HEK293 (cell line): ENCODE measurements at regions not wholly inside any gene's neighbourhood (a gene's known extent, or its start where the extent isn't known, plus 50 kb on each side); places are given as distances from the start of the nearest gene placed in this dataset.

Source experiments
- CTCF ChIA-PET: fragments of 350-600 bp; formaldehyde crosslinking; extraction: SDS; loops from one replicate; lab custom pipeline; 2021; ENCODE audit warnings: antibody characterized with exemption; lab: Yijun Ruan, JAX
- POLR2A ChIA-PET: fragments of 300-600 bp; formaldehyde crosslinking; extraction: SDS; loops from one replicate; lab custom pipeline; 2020; ENCODE audit warnings: antibody characterized with exemption, inconsistent platforms; lab: Yijun Ruan, JAX
- H3K27ac ChIP-seq: fragments of 200-500 bp; sonication (Bioruptor generic); 2 replicates; pipeline ENCODE4 v1.5.1; 2014; ENCODE audit warnings: low read depth, low read length, control low read depth, inconsistent platforms; ENCODE audit errors: extremely low read depth
- H3K36me3 ChIP-seq, 2 experiments: fragments of 200-500 bp in 1 of 2; sonication (Bioruptor generic) in 1 of 2; 1 replicate in 1 of 2; 2 replicates in 1 of 2; pipeline ENCODE4 v1.5.1; 2014 to 2017; ENCODE audit warnings: inconsistent platforms in 2 of 2, low read length in 2 of 2; ENCODE audit not compliant: control insufficient read depth in 2 of 2, insufficient read depth in 1 of 2
- H3K4me1 ChIP-seq: fragments of 200-500 bp; sonication (Bioruptor generic); 2 replicates; pipeline ENCODE4 v1.5.1; 2014; ENCODE audit warnings: mild to moderate bottlenecking, low read length, inconsistent platforms; ENCODE audit not compliant: control insufficient read depth, insufficient read depth
- H3K4me3 ChIP-seq: 2 replicates; pipeline ENCODE4 v1.5.1; 2011; ENCODE audit warnings: low read depth, mild to moderate bottlenecking, control low read depth, low read length, moderate library complexity
- H3K9me3 ChIP-seq: fragments of 200-500 bp; sonication (Bioruptor generic); 2 replicates; pipeline ENCODE4 v1.5.1; 2014; ENCODE audit warnings: low read depth, low read length, inconsistent platforms; ENCODE audit not compliant: control insufficient read depth, insufficient read depth
- BCL11B ChIP-seq: fragments of 450-650 bp; formaldehyde crosslinking; IDR thresholded peaks from 2 replicates; pipeline ENCODE4 v1.5.1; 2016; ENCODE audit warnings: low read depth, missing biosample characterization, missing genetic modification characterization
- FEZF1 ChIP-seq: fragments of 450-650 bp; formaldehyde crosslinking; IDR thresholded peaks from 2 replicates; pipeline ENCODE4 v1.5.1; 2016; ENCODE audit warnings: missing biosample characterization, missing genetic modification characterization
- GLIS1 ChIP-seq: fragments of 450-650 bp; formaldehyde crosslinking; IDR thresholded peaks from 2 replicates; pipeline ENCODE4 v1.5.1; 2016; ENCODE audit warnings: missing biosample characterization, missing genetic modification characterization
- KLF9 ChIP-seq: fragments of 450-650 bp; formaldehyde crosslinking; IDR thresholded peaks from 2 replicates; pipeline ENCODE4 v1.5.1; 2016; ENCODE audit warnings: missing biosample characterization, missing genetic modification characterization, low read depth
- PRDM1 ChIP-seq: fragments of 450-650 bp; formaldehyde crosslinking; IDR thresholded peaks from 2 replicates; pipeline ENCODE4; 2016; ENCODE audit warnings: missing biosample characterization, missing genetic modification characterization
- TCF7L2 ChIP-seq: IDR thresholded peaks from 2 replicates; pipeline ENCODE4 v1.6.1; 2011; ENCODE audit warnings: low read depth, mild to moderate bottlenecking, inconsistent platforms, low read length, moderate library complexity, borderline replicate concordance
- YY1 ChIP-seq: fragments of 450-650 bp; formaldehyde crosslinking; IDR thresholded peaks from 2 replicates; pipeline ENCODE4 v1.5.1; 2018; ENCODE audit warnings: missing biosample characterization, missing genetic modification characterization
- ZBTB17 ChIP-seq: fragments of 450-650 bp; formaldehyde crosslinking; IDR thresholded peaks from 2 replicates; pipeline ENCODE4 v1.5.1; 2016; ENCODE audit warnings: missing biosample characterization, missing genetic modification characterization
- ZBTB48 ChIP-seq: fragments of 450-650 bp; formaldehyde crosslinking; IDR thresholded peaks from 2 replicates; pipeline ENCODE4 v1.5.1; 2016; ENCODE audit warnings: missing biosample characterization, missing genetic modification characterization
- ZFP3 ChIP-seq: fragments of 450-650 bp; formaldehyde crosslinking; IDR thresholded peaks from 2 replicates; pipeline ENCODE4 v1.5.1; 2016; ENCODE audit warnings: low read depth, missing biosample characterization, missing genetic modification characterization
- ZFP69B ChIP-seq: fragments of 450-650 bp; formaldehyde crosslinking; IDR thresholded peaks from 2 replicates; pipeline ENCODE4 v1.5.1; 2016; ENCODE audit warnings: missing biosample characterization, missing genetic modification characterization
- ZNF174 ChIP-seq: fragments of 450-650 bp; formaldehyde crosslinking; IDR thresholded peaks from 2 replicates; pipeline ENCODE4 v1.5.0; 2017; ENCODE audit warnings: missing biosample characterization, mild to moderate bottlenecking, missing genetic modification characterization
- ZNF221 ChIP-seq: fragments of 450-650 bp; formaldehyde crosslinking; IDR thresholded peaks from 2 replicates; pipeline ENCODE4 v1.5.1; 2017; ENCODE audit warnings: missing biosample characterization, missing genetic modification characterization, borderline replicate concordance
- ZNF423 ChIP-seq: fragments of 450-650 bp; formaldehyde crosslinking; IDR thresholded peaks from 2 replicates; pipeline ENCODE4 v1.5.1; 2016; ENCODE audit warnings: missing biosample characterization, missing genetic modification characterization
- ZNF501 ChIP-seq: fragments of 450-650 bp; formaldehyde crosslinking; IDR thresholded peaks from 2 replicates; pipeline ENCODE4 v1.5.1; 2016; ENCODE audit warnings: missing biosample characterization, missing genetic modification characterization
- ZNF544 ChIP-seq: fragments of 450-650 bp; formaldehyde crosslinking; IDR thresholded peaks from 2 replicates; pipeline ENCODE4 v1.5.0; 2017; ENCODE audit warnings: missing biosample characterization, missing genetic modification characterization
- ZNF548 ChIP-seq: fragments of 450-650 bp; formaldehyde crosslinking; IDR thresholded peaks from 2 replicates; pipeline ENCODE4 v1.5.1; 2016; ENCODE audit warnings: missing biosample characterization, missing genetic modification characterization
- ZNF560 ChIP-seq: fragments of 450-650 bp; formaldehyde crosslinking; IDR thresholded peaks from 2 replicates; pipeline ENCODE4 v1.5.1; 2017; ENCODE audit warnings: missing biosample characterization, missing genetic modification characterization, borderline replicate concordance
- ZNF561 ChIP-seq: fragments of 450-650 bp; IDR thresholded peaks from 2 replicates; pipeline ENCODE4 v1.5.1; 2018; ENCODE audit warnings: missing biosample characterization, missing genetic modification characterization, borderline replicate concordance
- ZNF610 ChIP-seq: fragments of 450-650 bp; formaldehyde crosslinking; IDR thresholded peaks from 2 replicates; pipeline ENCODE4 v1.5.1; 2016; ENCODE audit warnings: missing biosample characterization, missing genetic modification characterization, borderline replicate concordance
- ZNF624 ChIP-seq: fragments of 450-650 bp; formaldehyde crosslinking; IDR thresholded peaks from 2 replicates; pipeline ENCODE4 v1.5.1; 2017; ENCODE audit warnings: missing biosample characterization, missing genetic modification characterization
- ZNF626 ChIP-seq: fragments of 450-650 bp; sonication (Bioruptor Pico); formaldehyde crosslinking; IDR thresholded peaks from 2 replicates; pipeline ENCODE4 v1.5.1; 2018; ENCODE audit warnings: missing biosample characterization, missing genetic modification characterization, inconsistent platforms
- ZNF701 ChIP-seq: fragments of 450-650 bp; formaldehyde crosslinking; IDR thresholded peaks from 2 replicates; pipeline ENCODE4 v1.5.1; 2016; ENCODE audit warnings: missing biosample characterization, missing genetic modification characterization
- ZNF76 ChIP-seq: fragments of 450-650 bp; formaldehyde crosslinking; IDR thresholded peaks from 2 replicates; pipeline ENCODE4; 2016; ENCODE audit warnings: low read depth, missing biosample characterization, missing genetic modification characterization, borderline replicate concordance
- ZNF791 ChIP-seq: fragments of 450-650 bp; formaldehyde crosslinking; IDR thresholded peaks from 2 replicates; pipeline ENCODE4 v1.5.1; 2016; ENCODE audit warnings: missing biosample characterization, missing genetic modification characterization
- ZSCAN30 ChIP-seq: fragments of 450-650 bp; IDR thresholded peaks from 2 replicates; pipeline ENCODE4 v1.5.1; 2018; ENCODE audit warnings: missing biosample characterization, mild to moderate bottlenecking, missing genetic modification characterization, moderate library complexity
- TF ChIP-seq, protein P1 (sequence below): fragments of 450-650 bp; formaldehyde crosslinking; IDR thresholded peaks from 2 replicates; pipeline ENCODE4 v1.5.1; 2016; ENCODE audit warnings: missing biosample characterization, missing genetic modification characterization
- TF ChIP-seq, protein P2 (sequence below): fragments of 450-650 bp; IDR thresholded peaks from 2 replicates; pipeline ENCODE4 v1.5.1; 2018; ENCODE audit warnings: missing biosample characterization, missing genetic modification characterization
- TF ChIP-seq, protein P3 (sequence below): fragments of 450-650 bp; formaldehyde crosslinking; IDR thresholded peaks from 2 replicates; pipeline ENCODE4 v1.5.1; 2016; ENCODE audit warnings: missing biosample characterization, missing genetic modification characterization
- TF ChIP-seq, protein P4 (sequence below): fragments of 450-650 bp; formaldehyde crosslinking; IDR thresholded peaks from 2 replicates; pipeline ENCODE4 v1.5.1; 2016; ENCODE audit warnings: missing biosample characterization, missing genetic modification characterization
- TF ChIP-seq, protein P5 (sequence below): fragments of 450-650 bp; formaldehyde crosslinking; IDR thresholded peaks from 2 replicates; pipeline ENCODE4 v1.5.1; 2016; ENCODE audit warnings: missing biosample characterization, missing genetic modification characterization, low read depth

DNA sequence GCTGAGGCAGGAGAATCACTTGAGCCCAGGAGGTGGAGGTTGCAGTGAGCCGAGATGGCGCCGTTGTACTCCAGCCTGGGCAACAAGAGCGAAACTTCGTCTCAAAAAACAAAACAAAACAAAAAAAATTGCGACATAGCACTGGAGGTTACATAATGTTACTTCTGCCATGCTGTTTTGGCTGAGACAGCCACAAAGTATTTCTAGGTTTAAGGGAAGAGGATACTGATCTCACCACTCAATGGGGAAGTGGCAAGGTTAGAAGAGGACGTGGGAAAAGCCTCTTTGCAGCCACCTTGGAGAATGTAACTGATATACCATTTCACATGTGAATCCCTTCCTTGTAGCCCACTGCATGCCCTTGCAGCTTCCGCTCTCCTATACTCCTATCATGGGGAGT, 131.2 kb upstream of the NLRP1 start:
- Histone ChIP-seq H3K9me3 (no peaks in the 10 kb centered on the region), H3K4me1 (no peaks in the 10 kb centered on the region), H3K36me3 (no peaks in the 10 kb centered on the region), H3K27ac (no peak overlapping the region), H3K4me3 (no peak overlapping the region)
- POLR2A ChIA-PET, result no interaction called here
- CTCF ChIA-PET, result interaction anchor here (0.8 to 1.2 kb wide), 2 partner anchors 9 to 12 kb away, joined by 3 to 4 read pairs; no protein-coding TSS in a partner anchor
- TF ChIP-seq FEZF1 (tag by site-specific recombination) (no peak), ZNF76 (tag by site-specific recombination) (no peak), ZNF221 (tag by site-specific recombination) (no peak), ZNF560 (tag by site-specific recombination) (no peak), ZBTB17 (tag by site-specific recombination) (no peak), ZFP69B (no peak), ZNF501 (no peak), ZNF791 (no peak), ZSCAN30 (tag by site-specific recombination) (no peak), ZNF701 (tag by site-specific recombination) (no peak), ZNF626 (no peak), ZNF544 (tag by site-specific recombination) (no peak), ZBTB48 (tag by site-specific recombination) (no peak), ZNF423 (tag by site-specific recombination) (no peak), GLIS1 (tag by site-specific recombination) (no peak), KLF9 (no peak)
- TF ChIP-seq, protein P1, sequence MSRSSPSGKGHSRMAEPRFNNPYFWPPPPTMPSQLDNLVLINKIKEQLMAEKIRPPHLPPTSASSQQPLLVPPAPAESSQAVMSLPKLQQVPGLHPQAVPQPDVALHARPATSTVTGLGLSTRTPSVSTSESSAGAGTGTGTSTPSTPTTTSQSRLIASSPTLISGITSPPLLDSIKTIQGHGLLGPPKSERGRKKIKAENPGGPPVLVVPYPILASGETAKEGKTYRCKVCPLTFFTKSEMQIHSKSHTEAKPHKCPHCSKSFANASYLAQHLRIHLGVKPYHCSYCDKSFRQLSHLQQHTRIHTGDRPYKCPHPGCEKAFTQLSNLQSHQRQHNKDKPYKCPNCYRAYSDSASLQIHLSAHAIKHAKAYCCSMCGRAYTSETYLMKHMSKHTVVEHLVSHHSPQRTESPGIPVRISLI (tag by site-specific recombination), result no peak
- TF ChIP-seq, protein P2, sequence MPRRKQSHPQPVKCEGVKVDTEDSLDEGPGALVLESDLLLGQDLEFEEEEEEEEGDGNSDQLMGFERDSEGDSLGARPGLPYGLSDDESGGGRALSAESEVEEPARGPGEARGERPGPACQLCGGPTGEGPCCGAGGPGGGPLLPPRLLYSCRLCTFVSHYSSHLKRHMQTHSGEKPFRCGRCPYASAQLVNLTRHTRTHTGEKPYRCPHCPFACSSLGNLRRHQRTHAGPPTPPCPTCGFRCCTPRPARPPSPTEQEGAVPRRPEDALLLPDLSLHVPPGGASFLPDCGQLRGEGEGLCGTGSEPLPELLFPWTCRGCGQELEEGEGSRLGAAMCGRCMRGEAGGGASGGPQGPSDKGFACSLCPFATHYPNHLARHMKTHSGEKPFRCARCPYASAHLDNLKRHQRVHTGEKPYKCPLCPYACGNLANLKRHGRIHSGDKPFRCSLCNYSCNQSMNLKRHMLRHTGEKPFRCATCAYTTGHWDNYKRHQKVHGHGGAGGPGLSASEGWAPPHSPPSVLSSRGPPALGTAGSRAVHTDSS (tag by site-specific recombination), result no peak

DNA sequence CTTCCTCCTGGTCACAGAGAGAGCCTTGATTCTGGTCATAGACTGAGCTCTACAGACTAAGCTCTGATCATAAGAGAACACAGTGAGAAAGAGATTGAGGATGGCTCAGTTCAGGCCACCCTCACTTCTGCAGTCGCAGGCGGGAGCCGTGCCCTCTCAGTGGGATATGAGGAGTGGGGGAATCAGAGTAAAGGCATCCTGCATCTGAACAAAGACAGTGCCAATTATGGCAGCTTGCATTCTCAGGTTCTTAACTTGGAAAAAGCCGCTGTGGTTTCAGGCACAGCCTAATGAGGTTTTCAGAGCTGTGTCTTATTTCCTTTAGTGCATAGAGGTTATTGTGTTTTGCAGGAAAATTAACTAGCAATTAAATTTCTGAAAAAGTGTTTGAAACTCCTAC, 134.4 kb upstream of the NLRP1 start:
- ChIA-PET POLR2A (interaction anchor here (0.5 kb wide), 1 partner anchor 223 kb away, joined by 9 read pairs; no protein-coding TSS in a partner anchor), CTCF (interaction anchor here (0.6 to 2.5 kb wide), 3 partner anchors 12 to 713 kb away, joined by 3 to 6 read pairs (median 4); no protein-coding TSS in a partner anchor)
- Histone ChIP-seq H3K4me1 (no peaks in the 10 kb centered on the region), H3K27ac (no peak overlapping the region), H3K4me3 (no peak overlapping the region), H3K9me3 (no peaks in the 10 kb centered on the region), H3K36me3 (no peaks in the 10 kb centered on the region)
- no peak for TF ChIP-seq BCL11B (tag by site-specific recombination)
- no peak for TF ChIP-seq ZNF548 (tag by site-specific recombination)
- no peak for TF ChIP-seq PRDM1
- no peak for TF ChIP-seq ZNF624 (tag by site-specific recombination)
- no peak for TF ChIP-seq TCF7L2
- no peak for TF ChIP-seq ZNF610 (tag by site-specific recombination)
- no peak for TF ChIP-seq YY1 (tag by site-specific recombination)
- TF ChIP-seq, protein P3, sequence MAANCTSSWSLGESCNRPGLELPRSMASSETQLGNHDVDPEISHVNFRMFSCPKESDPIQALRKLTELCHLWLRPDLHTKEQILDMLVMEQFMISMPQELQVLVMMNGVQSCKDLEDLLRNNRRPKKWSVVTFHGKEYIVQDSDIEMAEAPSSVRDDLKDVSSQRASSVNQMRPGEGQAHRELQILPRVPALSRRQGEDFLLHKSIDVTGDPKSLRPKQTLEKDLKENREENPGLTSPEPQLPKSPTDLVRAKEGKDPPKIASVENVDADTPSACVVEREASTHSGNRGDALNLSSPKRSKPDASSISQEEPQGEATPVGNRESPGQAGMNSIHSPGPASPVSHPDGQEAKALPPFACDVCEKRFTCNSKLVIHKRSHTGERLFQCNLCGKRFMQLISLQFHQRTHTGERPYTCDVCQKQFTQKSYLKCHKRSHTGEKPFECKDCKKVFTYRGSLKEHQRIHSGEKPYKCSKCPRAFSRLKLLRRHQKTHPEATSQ (tag by site-specific recombination), result no peak
- no peak for TF ChIP-seq ZNF791
- no peak for TF ChIP-seq ZNF174 (tag by site-specific recombination)
- no peak for TF ChIP-seq ZNF561 (tag by site-specific recombination)
- TF ChIP-seq ZFP3 (tag by site-specific recombination), result no peak
- TF ChIP-seq, protein P4, sequence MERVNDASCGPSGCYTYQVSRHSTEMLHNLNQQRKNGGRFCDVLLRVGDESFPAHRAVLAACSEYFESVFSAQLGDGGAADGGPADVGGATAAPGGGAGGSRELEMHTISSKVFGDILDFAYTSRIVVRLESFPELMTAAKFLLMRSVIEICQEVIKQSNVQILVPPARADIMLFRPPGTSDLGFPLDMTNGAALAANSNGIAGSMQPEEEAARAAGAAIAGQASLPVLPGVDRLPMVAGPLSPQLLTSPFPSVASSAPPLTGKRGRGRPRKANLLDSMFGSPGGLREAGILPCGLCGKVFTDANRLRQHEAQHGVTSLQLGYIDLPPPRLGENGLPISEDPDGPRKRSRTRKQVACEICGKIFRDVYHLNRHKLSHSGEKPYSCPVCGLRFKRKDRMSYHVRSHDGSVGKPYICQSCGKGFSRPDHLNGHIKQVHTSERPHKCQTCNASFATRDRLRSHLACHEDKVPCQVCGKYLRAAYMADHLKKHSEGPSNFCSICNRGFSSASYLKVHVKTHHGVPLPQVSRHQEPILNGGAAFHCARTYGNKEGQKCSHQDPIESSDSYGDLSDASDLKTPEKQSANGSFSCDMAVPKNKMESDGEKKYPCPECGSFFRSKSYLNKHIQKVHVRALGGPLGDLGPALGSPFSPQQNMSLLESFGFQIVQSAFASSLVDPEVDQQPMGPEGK (tag by site-specific recombination), result no peak
- TF ChIP-seq, protein P5, sequence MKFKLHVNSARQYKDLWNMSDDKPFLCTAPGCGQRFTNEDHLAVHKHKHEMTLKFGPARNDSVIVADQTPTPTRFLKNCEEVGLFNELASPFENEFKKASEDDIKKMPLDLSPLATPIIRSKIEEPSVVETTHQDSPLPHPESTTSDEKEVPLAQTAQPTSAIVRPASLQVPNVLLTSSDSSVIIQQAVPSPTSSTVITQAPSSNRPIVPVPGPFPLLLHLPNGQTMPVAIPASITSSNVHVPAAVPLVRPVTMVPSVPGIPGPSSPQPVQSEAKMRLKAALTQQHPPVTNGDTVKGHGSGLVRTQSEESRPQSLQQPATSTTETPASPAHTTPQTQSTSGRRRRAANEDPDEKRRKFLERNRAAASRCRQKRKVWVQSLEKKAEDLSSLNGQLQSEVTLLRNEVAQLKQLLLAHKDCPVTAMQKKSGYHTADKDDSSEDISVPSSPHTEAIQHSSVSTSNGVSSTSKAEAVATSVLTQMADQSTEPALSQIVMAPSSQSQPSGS (tag by site-specific recombination), result no peak
